ENCODE measurements at regions not wholly inside any gene's neighbourhood (a gene's known extent, or its start where the extent isn't known, plus 50 kb on each side); places are given as distances from the start of the nearest gene placed in this dataset.

GRCh38 chr14:54172562-54172961 lies 215.9 kb upstream of the BMP4 start:
- TF ChIP-seq POLR2A (IDR thresholded peaks at IDR 0.05; ENCODE audit: low read depth, low read length) (no peak), RCOR1 (IDR thresholded peaks at IDR 0.05; ENCODE audit: insufficient replicate concordance, low read length) (no peak), CTCF (conservative IDR thresholded peaks at IDR 0.05; ENCODE audit: low read depth, low read length) (no peak), MAFK (IDR thresholded peaks at IDR 0.05; ENCODE audit: low read depth, low read length) (no peak), RAD21 (IDR thresholded peaks at IDR 0.05; ENCODE audit: low read length) (no peak), MAZ (IDR thresholded peaks at IDR 0.05; ENCODE audit: borderline replicate concordance, low read depth, low read length) (no peak), CEBPB (IDR thresholded peaks at IDR 0.05; ENCODE audit: low read depth, low read length) (peak; percentile 80), SMC3 (IDR thresholded peaks at IDR 0.05; ENCODE audit: low read depth, low read length) (no peak), ELK1 (IDR thresholded peaks at IDR 0.05; ENCODE audit: borderline replicate concordance, low read depth, low read length) (no peak), FOS (IDR thresholded peaks at IDR 0.05; ENCODE audit: low read depth, low read length) (no peak), NFE2L2 (IDR thresholded peaks at IDR 0.05; ENCODE audit: low read depth, low read length) (no peak), BHLHE40 (IDR thresholded peaks at IDR 0.05; ENCODE audit: low read depth, low read length) (no peak)
